NOMO-1 (cell line): ENCODE measurements at regions not wholly inside any gene's neighbourhood (a gene's known extent, or its start where the extent isn't known, plus 50 kb on each side); places are given as distances from the start of the nearest gene placed in this dataset.
"Not testable (repeated sequence)": the region's sequence is repeated elsewhere in the genome, so short reads cannot be mapped to it uniquely, and the experiment has no call there.

Experiments
- DNase-seq, 2 experiments: peaks; one replicate each; lab custom pipeline; 2025; ENCODE audit not compliant: unreplicated experiment in 2 of 2; lab: John Stamatoyannopoulos, UW

GRCh38 chr2:133865141-133865540, 296.9 kb upstream of the NCKAP5 start:
- DNase-seq = no peak

- DNase-seq = no peak
Measured at GRCh38 chr2:133867166-133867565, 298.9 kb upstream of the NCKAP5 start.

- no peak for DNase-seq
Measured at GRCh38 chr2:133871545-133872209, 303.4 kb upstream of the NCKAP5 start.

- DNase-seq = no peak
Measured at GRCh38 chr2:133878326-133878725, 310.1 kb upstream of the NCKAP5 start.

GRCh38 chr2:133879703-133880102, 311.4 kb upstream of the NCKAP5 start:
- DNase-seq = no peak

- DNase-seq = not testable (repeated sequence)
Measured at GRCh38 chr2:133882159-133882558, 313.9 kb upstream of the NCKAP5 start.

- peak in 1 of 2 experiments; percentile 2 for DNase-seq
Measured at GRCh38 chr2:133884739-133885381, 316.6 kb upstream of the NCKAP5 start.

- DNase-seq = no peak
Measured at GRCh38 chr2:133885847-133886246, 317.6 kb upstream of the NCKAP5 start.

- DNase-seq = peak in 1 of 2 experiments; percentile 53
Measured at GRCh38 chr2:133886735-133887675, 318.7 kb upstream of the NCKAP5 start.

GRCh38 chr2:133887676-133888040, 319.4 kb upstream of the NCKAP5 start:
- DNase-seq = no peak

- DNase-seq = no peak
Measured at GRCh38 chr2:133888107-133888506, 319.8 kb upstream of the NCKAP5 start.

- DNase-seq = no peak
Measured at GRCh38 chr2:133888621-133889219, 320.5 kb upstream of the NCKAP5 start.

GRCh38 chr2:133892352-133892913, 324.2 kb upstream of the NCKAP5 start:
- no peak for DNase-seq

- DNase-seq = no peak
Measured at GRCh38 chr2:133894429-133894828, 326.2 kb upstream of the NCKAP5 start.

GRCh38 chr2:133897838-133898237, 329.6 kb upstream of the NCKAP5 start:
- not testable (repeated sequence) for DNase-seq

- no peak for DNase-seq
Measured at GRCh38 chr2:133900909-133901308, 332.6 kb upstream of the NCKAP5 start.

- DNase-seq = no peak
Measured at GRCh38 chr2:133906396-133906795, 338.1 kb upstream of the NCKAP5 start.

GRCh38 chr2:133906926-133907325, 338.7 kb upstream of the NCKAP5 start:
- DNase-seq = no peak

GRCh38 chr2:133908171-133908570, 339.9 kb upstream of the NCKAP5 start:
- no peak for DNase-seq

- no peak for DNase-seq
Measured at GRCh38 chr2:133918141-133918540, 335.7 kb upstream of the MGAT5 start.

- DNase-seq = no peak
Measured at GRCh38 chr2:133919285-133919684, 334.6 kb upstream of the MGAT5 start.
